Parathyroid adenoma (tissue), 2 donors: ENCODE measurements at regions not wholly inside any gene's neighbourhood (a gene's known extent, or its start where the extent isn't known, plus 50 kb on each side); places are given as distances from the start of the nearest gene placed in this dataset.

Source experiments
- H2AFZ ChIP-seq: fragments of 300-600 bp; sonication (generic); one replicate; pipeline ENCODE4 v1.7.0; 2017; ENCODE audit warnings: antibody characterized with exemption, mild to moderate bottlenecking
- H3K27ac ChIP-seq: fragments of 300-600 bp; sonication (generic); one replicate; pipeline ENCODE4 v1.7.0; 2017
- H3K27me3 ChIP-seq: fragments of 300-600 bp; sonication (generic); one replicate; pipeline ENCODE4 v1.7.0; 2017; ENCODE audit warnings: low read length; ENCODE audit not compliant: control insufficient read depth, insufficient read depth
- H3K36me3 ChIP-seq: fragments of 300-600 bp; sonication (generic); one replicate; pipeline ENCODE4 v1.7.0; 2017; ENCODE audit warnings: low read length; ENCODE audit not compliant: control insufficient read depth, insufficient read depth
- H3K4me1 ChIP-seq: fragments of 300-600 bp; sonication (generic); one replicate; pipeline ENCODE4 v1.7.0; 2017; ENCODE audit warnings: control low read depth
- H3K4me2 ChIP-seq: fragments of 300-600 bp; sonication (generic); one replicate; pipeline ENCODE4 v1.7.0; 2017; ENCODE audit warnings: low read length
- H3K4me3 ChIP-seq: fragments of 300-600 bp; sonication (generic); one replicate; pipeline ENCODE4 v1.7.0; 2017; ENCODE audit warnings: low read depth, low read length
- H3K79me2 ChIP-seq: fragments of 300-600 bp; sonication (generic); one replicate; pipeline ENCODE4 v1.7.0; 2017; ENCODE audit warnings: control low read depth
- H3K9ac ChIP-seq: fragments of 300-600 bp; sonication (generic); one replicate; pipeline ENCODE4 v1.7.0; 2017; ENCODE audit warnings: mild to moderate bottlenecking
- H3K9me3 ChIP-seq: fragments of 300-600 bp; sonication (generic); one replicate; pipeline ENCODE4 v1.7.0; 2017; ENCODE audit warnings: low read length; ENCODE audit not compliant: control insufficient read depth
- TF ChIP-seq, protein P1 (sequence below): fragments of 300-600 bp; sonication (generic); IDR thresholded peaks from one replicate; pipeline ENCODE4 v1.7.0; 2017; ENCODE audit warnings: antibody characterized with exemption, mild to moderate bottlenecking
- donor health status: primary hyperparathyroidism.

DNA sequence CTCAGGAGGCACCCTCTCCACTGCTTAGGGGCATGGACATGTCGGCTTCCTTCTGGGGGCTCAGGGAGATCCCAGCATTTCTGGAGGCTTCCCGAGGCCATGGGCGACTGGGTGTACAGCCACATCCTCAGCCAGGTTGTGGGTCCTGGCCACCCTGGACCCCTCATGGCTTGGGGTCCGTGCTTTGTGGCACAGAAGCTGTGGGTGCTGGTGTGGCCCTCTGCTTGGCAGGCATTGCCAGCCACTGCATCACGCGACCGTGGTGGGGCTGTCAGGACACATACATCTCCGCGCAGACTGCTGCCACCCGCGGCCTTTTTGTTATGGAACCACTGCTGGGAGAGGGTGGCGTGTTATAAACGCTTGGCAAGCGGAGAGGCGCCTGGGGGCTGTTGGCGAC is 1174.9 kb downstream of the BRD1 start:
- Histone ChIP-seq H3K4me1 (no peaks in the 10 kb centered on the region), H3K4me3 (no peak overlapping the region), H3K9me3 (no peaks in the 10 kb centered on the region), H3K79me2 (no peaks in the 10 kb centered on the region), H3K36me3 (no peaks in the 10 kb centered on the region), H3K9ac (no peak overlapping the region), H3K27ac (no peak overlapping the region), H3K4me2 (no peak overlapping the region), H3K27me3 (no peaks in the 10 kb centered on the region), H2AFZ (no peak overlapping the region)
- TF ChIP-seq, protein P1, sequence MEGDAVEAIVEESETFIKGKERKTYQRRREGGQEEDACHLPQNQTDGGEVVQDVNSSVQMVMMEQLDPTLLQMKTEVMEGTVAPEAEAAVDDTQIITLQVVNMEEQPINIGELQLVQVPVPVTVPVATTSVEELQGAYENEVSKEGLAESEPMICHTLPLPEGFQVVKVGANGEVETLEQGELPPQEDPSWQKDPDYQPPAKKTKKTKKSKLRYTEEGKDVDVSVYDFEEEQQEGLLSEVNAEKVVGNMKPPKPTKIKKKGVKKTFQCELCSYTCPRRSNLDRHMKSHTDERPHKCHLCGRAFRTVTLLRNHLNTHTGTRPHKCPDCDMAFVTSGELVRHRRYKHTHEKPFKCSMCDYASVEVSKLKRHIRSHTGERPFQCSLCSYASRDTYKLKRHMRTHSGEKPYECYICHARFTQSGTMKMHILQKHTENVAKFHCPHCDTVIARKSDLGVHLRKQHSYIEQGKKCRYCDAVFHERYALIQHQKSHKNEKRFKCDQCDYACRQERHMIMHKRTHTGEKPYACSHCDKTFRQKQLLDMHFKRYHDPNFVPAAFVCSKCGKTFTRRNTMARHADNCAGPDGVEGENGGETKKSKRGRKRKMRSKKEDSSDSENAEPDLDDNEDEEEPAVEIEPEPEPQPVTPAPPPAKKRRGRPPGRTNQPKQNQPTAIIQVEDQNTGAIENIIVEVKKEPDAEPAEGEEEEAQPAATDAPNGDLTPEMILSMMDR: no peak

DNA sequence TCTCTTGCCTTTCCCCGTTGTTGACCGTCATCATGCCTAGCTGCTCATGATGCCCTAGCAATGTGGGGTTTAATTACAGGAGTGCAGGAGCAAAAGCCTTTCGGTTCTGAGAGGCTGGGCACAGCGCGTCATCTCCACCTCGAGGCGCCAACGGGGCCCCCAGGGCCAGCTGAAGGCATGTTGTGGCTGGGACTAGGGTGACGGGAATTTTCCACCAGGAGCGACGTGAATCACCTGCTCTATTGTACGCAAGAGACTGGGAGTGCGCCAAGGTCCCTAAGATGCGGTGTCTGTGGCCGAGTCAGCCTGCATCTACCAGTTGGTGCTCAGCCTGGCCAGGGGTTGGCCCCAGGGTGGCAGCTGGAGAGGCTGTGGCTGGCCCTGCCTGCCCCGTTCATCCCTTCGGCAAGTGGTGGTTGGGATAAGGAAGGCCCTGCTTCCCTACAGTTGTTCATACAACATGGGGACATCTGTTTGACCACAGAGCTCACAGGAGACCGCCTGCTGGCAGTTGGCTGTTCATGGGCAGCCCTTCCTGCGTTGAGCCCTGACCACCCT is 1175.6 kb downstream of the BRD1 start:
- TF ChIP-seq, protein P1: no peak
- Histone ChIP-seq H3K9me3 (no peaks in the 10 kb centered on the region), H3K27me3 (no peaks in the 10 kb centered on the region), H2AFZ (no peak overlapping the region), H3K4me3 (no peak overlapping the region), H3K9ac (no peak overlapping the region), H3K36me3 (no peaks in the 10 kb centered on the region), H3K4me1 (no peaks in the 10 kb centered on the region), H3K79me2 (no peaks in the 10 kb centered on the region), H3K27ac (no peak overlapping the region), H3K4me2 (no peak overlapping the region)

DNA sequence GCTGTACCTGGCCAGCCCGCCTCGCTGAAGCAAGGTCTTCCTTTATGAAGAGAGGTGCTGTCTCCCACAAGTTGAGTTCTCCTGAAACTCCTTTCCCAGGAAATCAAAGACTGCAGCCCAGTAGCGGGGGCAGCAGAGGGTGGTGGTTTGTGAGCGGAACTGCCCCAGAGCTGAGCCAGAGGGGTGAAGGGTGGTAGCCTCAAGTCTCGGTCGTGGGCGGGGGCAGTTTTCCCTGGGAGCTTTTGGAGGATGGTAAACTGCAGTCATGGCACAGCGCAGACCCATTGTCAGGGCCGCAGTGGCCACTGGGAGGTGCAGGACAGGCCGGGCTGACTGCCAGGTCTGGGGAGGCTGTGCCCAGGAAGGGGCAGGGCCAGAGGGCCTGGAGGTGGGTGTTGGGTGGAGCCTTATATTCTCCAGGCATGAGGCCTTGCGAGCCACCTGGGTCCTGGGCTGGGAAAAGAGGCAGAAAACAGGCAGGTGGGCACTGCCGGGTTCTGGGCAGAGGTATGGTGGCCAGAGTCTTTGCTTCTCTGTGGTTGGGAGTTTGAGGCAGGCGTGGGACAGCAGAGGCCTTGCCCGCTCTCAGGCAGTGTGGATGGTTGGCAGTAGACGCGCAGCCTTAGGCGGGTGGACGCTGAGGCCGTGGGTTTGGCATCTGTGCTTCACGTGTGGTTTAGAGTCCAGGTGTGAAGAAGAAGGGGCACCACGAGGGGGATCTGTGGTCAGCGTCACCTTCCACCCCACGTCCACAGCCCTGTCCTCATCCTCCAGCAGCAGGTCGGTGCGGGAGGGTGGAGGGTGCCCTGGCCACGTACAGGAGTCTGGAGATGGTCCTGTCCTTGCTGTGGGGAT is 1176.4 kb downstream of the BRD1 start:
- no peaks in the 10 kb centered on the region for H3K9me3 ChIP-seq
- no peaks in the 10 kb centered on the region for H3K4me1 ChIP-seq
- H3K4me3 ChIP-seq: no peak overlapping the region
- no peaks in the 10 kb centered on the region for H3K27me3 ChIP-seq
- no peak overlapping the region for H3K9ac ChIP-seq
- H3K27ac ChIP-seq: no peak overlapping the region
- no peaks in the 10 kb centered on the region for H3K36me3 ChIP-seq
- H3K4me2 ChIP-seq: no peak overlapping the region
- H3K79me2 ChIP-seq: no peaks in the 10 kb centered on the region
- H2AFZ ChIP-seq: no peak overlapping the region
- TF ChIP-seq, protein P1: no peak

DNA sequence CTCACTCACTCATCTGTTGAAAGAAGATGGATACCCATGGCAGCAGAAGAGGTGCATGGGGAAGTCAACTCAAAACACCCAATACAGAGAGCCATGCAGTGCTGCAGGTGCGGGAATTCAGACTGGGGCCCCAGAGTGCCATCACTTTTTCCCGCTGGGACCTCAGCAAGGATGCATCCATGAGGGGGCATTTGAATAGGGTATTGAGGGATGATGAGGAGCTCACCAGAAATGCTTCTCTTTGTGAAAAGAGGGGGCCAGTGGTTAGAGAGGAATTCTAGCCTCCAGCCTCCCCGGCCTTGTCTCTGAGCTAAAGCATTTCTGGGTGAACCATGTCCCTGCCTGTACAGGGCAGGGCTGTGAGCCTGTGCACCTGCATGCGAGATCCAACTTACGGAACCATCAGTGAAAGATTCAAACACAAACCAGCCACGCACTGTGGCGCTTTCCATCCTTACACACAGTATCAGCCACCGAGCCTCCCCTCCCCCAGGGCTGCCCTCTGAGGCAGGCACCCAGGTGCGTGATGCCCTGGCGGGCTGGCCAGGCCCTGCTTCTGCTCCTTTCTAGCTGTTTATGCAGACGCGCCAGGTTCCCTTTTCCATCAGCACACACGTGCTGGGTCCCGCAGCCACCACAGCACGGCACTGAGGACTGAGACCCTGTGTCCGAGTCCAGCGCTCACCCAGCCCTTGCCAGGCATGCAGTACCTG is 1177.2 kb downstream of the BRD1 start:
- H3K4me2 ChIP-seq: no peak overlapping the region
- no peak overlapping the region for H3K27ac ChIP-seq
- H3K9ac ChIP-seq: no peak overlapping the region
- no peaks in the 10 kb centered on the region for H3K79me2 ChIP-seq
- TF ChIP-seq, protein P1: no peak
- H3K27me3 ChIP-seq: no peaks in the 10 kb centered on the region
- H3K4me1 ChIP-seq: no peaks in the 10 kb centered on the region
- H2AFZ ChIP-seq: no peak overlapping the region
- no peaks in the 10 kb centered on the region for H3K9me3 ChIP-seq
- no peak overlapping the region for H3K4me3 ChIP-seq
- no peaks in the 10 kb centered on the region for H3K36me3 ChIP-seq
